Spleen (tissue), 11 donors: ENCODE measurements at regions not wholly inside any gene's neighbourhood (a gene's known extent, or its start where the extent isn't known, plus 50 kb on each side); places are given as distances from the start of the nearest gene placed in this dataset.

Experiments used
- DNase-seq: peaks from one replicate; pipeline ENCODE4 v3.0.0-alpha.2; 2020
- H3K27ac ChIP-seq, 8 donors: fragments of 200-600 bp; sonication (generic) in 7 of 8; 1 replicate in 4 of 8; 2 replicates in 4 of 8; pipeline versions ENCODE4 v1.5.0 to v1.8.0; 2016 to 2021; ENCODE audit warnings: inconsistent platforms in 4 of 8, mild to moderate bottlenecking in 4 of 8, moderate library complexity in 1 of 8
- H3K27me3 ChIP-seq, 7 donors: fragments of 200-600 bp; sonication (generic) in 6 of 7; replicated peaks in 1 of 7; 1 replicate in 4 of 7; 2 replicates in 3 of 7; pipeline versions ENCODE4 v1.5.0 to v1.8.0; 2016 to 2021; ENCODE audit warnings: inconsistent platforms in 3 of 7, mild to moderate bottlenecking in 1 of 7
- H3K36me3 ChIP-seq, 6 donors: fragments of 200-600 bp; sonication (generic) in 5 of 6; 1 replicate in 4 of 6; 2 replicates in 2 of 6; pipeline versions ENCODE4 v1.5.0 to v1.8.0; 2016 to 2021; ENCODE audit warnings: inconsistent platforms in 2 of 6
- H3K4me1 ChIP-seq, 6 donors: fragments of 200-600 bp; sonication (generic) in 5 of 6; 1 replicate in 3 of 6; 2 replicates in 3 of 6; pipeline versions ENCODE4 v1.5.0 to v1.8.0; 2016 to 2021; ENCODE audit warnings: inconsistent platforms in 3 of 6
- H3K4me3 ChIP-seq, 8 donors: fragments of 200-600 bp; sonication (generic) in 7 of 8; 1 replicate in 4 of 8; 2 replicates in 4 of 8; pipeline versions ENCODE4 v1.5.0 to v1.8.0; 2016 to 2021; ENCODE audit warnings: inconsistent platforms in 4 of 8, mild to moderate bottlenecking in 4 of 8, moderate library complexity in 2 of 8
- H3K9me3 ChIP-seq, 8 donors: fragments of 200-600 bp; sonication (generic) in 7 of 8; 1 replicate in 4 of 8; 2 replicates in 4 of 8; pipeline versions ENCODE4 v1.5.0 to v1.8.0; 2016 to 2021; ENCODE audit warnings: inconsistent platforms in 4 of 8
- POLR2A ChIP-seq, 3 donors: fragments of 450-650 bp; IDR thresholded peaks; one replicate each; pipeline ENCODE4 v1.5.1; 2017; ENCODE audit warnings: antibody characterized with exemption in 3 of 3, mild to moderate bottlenecking in 1 of 3
- POLR2AphosphoS5 ChIP-seq, 3 donors: sonication (generic); formaldehyde crosslinking; IDR thresholded peaks; one replicate each; pipeline ENCODE4 v1.5.1; 2017; ENCODE audit warnings: antibody characterized with exemption in 3 of 3
- WGBS, 5 donors: extraction: QIAGEN DNeasy Blood & Tissue Kit in 3 of 5; methylation state at CpG; one replicate each; pipeline versions ENCODE4 v1.1.5 to v1.1.7; 2013 to 2018; 5-methylcytosine and 5-hydroxymethylcytosine counted together
- intact Hi-C: fragments of 100-400 bp; cut with DNase I; formaldehyde crosslinking; loops from one replicate; pipeline ENCODE4 v1.15.0; 2023; ENCODE audit warnings: low total_unique reads
- TF ChIP-seq, protein P1 (sequence below), 11 experiments: fragments of 200-600 bp in 7 of 11; fragments of 450-650 bp in 4 of 11; sonication (generic) in 4 of 11; IDR thresholded peaks in 8 of 11; conservative IDR thresholded peaks in 3 of 11; 1 replicate in 7 of 11; 2 replicates in 4 of 11; pipeline versions ENCODE4 v1.4.0 to v1.8.0; 2016 to 2021; ENCODE audit warnings: antibody characterized with exemption in 11 of 11, inconsistent platforms in 4 of 11, mild to moderate bottlenecking in 1 of 11
- donor health status: healthy with polysubstance abuse.
- donor health status: DM: no; HTN: no; CAD: no; lungs with moderate emphysema.
- donor health status: DM: no; HTN: no; CAD: no.
- donor health status: Bipolar disorder and iron deficiency.
- donor health status: healthy.
- donor health status: DM: no; HTN: no; CAD: no.
- donor health status: DM: yes; HTN: yes; CAD: no.

DNA sequence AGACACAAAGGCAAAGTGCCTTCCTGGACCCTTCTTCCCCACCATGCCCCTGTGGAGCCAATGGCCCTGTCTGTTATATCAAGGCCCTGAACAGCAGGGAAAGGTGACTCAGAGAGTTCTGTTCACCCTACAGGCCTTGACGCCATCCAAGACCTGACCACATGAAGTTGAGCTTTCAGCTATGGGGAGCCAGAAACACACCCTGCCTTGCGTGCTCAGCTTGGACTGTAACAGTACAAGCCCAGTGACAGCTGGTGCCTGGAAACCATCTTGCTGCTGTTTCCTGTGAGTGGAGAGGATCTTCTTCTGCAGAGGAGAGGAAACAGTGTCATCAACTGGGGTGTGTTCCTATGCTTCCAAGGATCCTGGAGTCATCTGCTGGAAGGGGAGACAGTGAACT, 165.0 kb upstream of the IRF2BP2 start:
- Histone ChIP-seq H3K4me1 (peaks cover 12 to 74% (median 44%) of the 10 kb centered on the region in 6 donors), H3K36me3 (no peaks in the 10 kb centered on the region), H3K4me3 (no peak overlapping the region), H3K27me3 (peaks cover 0 to 36% (median 25%) of the 10 kb centered on the region in 7 donors), H3K9me3 (no peaks in the 10 kb centered on the region), H3K27ac (peak overlapping the region in 4 of 8 donors; percentile 49 to 83 (median 63))
- DNase-seq: no peak
- 56 to 85% (median 63%) methylated on average over 2 of the region's 2 CpGs for WGBS, 5 donors
- TF ChIP-seq, protein P1, sequence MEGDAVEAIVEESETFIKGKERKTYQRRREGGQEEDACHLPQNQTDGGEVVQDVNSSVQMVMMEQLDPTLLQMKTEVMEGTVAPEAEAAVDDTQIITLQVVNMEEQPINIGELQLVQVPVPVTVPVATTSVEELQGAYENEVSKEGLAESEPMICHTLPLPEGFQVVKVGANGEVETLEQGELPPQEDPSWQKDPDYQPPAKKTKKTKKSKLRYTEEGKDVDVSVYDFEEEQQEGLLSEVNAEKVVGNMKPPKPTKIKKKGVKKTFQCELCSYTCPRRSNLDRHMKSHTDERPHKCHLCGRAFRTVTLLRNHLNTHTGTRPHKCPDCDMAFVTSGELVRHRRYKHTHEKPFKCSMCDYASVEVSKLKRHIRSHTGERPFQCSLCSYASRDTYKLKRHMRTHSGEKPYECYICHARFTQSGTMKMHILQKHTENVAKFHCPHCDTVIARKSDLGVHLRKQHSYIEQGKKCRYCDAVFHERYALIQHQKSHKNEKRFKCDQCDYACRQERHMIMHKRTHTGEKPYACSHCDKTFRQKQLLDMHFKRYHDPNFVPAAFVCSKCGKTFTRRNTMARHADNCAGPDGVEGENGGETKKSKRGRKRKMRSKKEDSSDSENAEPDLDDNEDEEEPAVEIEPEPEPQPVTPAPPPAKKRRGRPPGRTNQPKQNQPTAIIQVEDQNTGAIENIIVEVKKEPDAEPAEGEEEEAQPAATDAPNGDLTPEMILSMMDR (IDR thresholded peaks at IDR 0.05 in 8 of 11, conservative IDR thresholded peaks at IDR 0.05 in 3 of 11): no peak
- TF ChIP-seq POLR2A (IDR thresholded peaks at IDR 0.05): no peak
- TF ChIP-seq POLR2AphosphoS5 (IDR thresholded peaks at IDR 0.05): no peak
- intact Hi-C loops: no loop called here

DNA sequence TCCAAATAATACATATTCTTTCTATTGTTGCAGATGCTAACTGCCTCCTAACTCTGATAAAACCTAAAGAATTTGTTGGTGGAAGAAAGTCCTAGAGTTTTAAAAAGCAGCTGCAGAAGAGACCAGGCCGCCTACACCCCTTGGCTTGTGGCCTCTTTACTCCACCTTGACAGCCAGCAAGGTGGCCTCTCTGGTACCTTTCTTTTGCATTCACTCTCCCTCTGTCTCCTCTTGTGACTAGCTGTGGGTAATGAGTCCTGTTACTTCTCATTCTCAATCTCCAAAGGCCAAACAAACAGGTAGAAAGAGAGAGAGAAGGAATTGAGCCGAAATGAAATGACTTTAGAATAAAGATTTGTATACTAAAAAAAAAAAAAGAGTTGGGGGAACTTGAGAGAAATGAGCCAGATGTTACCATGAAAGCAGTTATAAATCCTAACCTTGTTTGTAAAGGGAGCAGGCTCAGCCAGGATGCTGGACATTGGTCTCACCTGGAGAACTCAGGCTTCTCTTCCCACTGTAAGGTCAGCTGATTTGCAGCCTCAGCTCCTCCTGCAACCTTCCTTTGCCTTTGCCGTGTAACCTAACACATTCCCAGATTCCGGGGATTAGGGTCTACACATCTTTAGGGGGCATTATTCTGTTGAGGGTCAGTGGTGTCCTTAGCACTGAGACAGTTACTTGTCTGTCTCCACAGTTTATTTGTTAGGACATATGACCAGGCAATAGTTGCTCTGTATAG, 164.1 kb upstream of the IRF2BP2 start:
- Histone ChIP-seq H3K4me1 (peaks cover 12 to 82% (median 52%) of the 10 kb centered on the region in 6 donors), H3K36me3 (no peaks in the 10 kb centered on the region), H3K9me3 (no peaks in the 10 kb centered on the region), H3K27me3 (peaks cover 0 to 29% (median 20%) of the 10 kb centered on the region in 7 donors), H3K27ac (peak overlapping the region in 2 of 8 donors; percentile 66 to 83), H3K4me3 (no peak overlapping the region)
- 94 to 99% (median 96%) methylated on average over 4 of the region's 4 CpGs for WGBS, 5 donors
- DNase-seq: no peak
- no peak for TF ChIP-seq POLR2A (IDR thresholded peaks at IDR 0.05)
- TF ChIP-seq POLR2AphosphoS5 (IDR thresholded peaks at IDR 0.05): no peak
- TF ChIP-seq, protein P1 (IDR thresholded peaks at IDR 0.05 in 8 of 11, conservative IDR thresholded peaks at IDR 0.05 in 3 of 11): no peak
- intact Hi-C loops: no loop called here

DNA sequence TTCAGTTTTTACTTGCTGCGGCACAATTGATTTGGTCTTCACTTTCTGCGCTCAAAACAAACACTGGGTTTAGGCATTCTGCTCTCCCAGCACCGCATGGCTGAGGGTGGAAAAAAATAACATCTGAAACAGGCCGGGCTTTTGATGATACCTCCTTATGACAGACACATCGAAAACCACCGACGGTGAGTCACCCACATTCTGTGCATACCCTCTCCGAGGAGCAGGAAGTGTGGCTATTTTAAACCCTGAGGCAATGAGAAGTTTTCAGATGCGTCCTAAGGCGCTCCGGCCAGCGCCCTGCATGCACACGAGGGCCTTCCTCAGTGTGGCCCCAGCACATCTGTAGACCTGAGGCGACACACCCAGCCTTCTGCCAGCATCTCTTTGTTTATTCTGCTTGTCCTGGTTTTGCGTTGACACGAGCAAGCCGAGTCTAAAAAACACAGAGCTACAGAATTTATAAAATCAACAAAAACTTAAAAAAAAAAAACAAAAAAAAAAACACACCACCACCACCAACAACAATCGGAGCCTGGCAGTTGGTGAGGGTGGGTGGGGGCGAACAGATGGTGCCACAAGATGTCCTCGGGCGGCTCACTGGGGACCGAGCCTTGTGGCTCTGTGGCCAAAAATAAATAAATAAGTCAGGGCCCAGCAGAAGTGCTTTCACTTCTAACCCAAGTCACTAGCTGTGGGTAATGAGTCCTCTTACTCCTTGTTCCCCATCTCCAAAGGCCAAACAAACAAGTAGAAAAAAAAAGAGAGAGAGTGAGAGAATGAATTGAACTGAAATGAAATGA, 162.6 kb upstream of the IRF2BP2 start:
- Histone ChIP-seq H3K36me3 (no peaks in the 10 kb centered on the region), H3K27me3 (peaks cover 0 to 14% (median 8%) of the 10 kb centered on the region in 7 donors), H3K4me1 (peaks cover 12 to 82% (median 56%) of the 10 kb centered on the region in 6 donors), H3K9me3 (no peaks in the 10 kb centered on the region), H3K27ac (peak overlapping the region; percentile 72 to 85 (median 78)), H3K4me3 (peak overlapping the region in 2 of 8 donors; percentile 12 to 47)
- TF ChIP-seq, protein P1 (IDR thresholded peaks at IDR 0.05 in 8 of 11, conservative IDR thresholded peaks at IDR 0.05 in 3 of 11): no peak
- peak; percentile 64 to 77 (median 74) for TF ChIP-seq POLR2AphosphoS5 (IDR thresholded peaks at IDR 0.05)
- WGBS, 5 donors: 20 to 25% (median 22%) methylated on average over 22 of the region's 22 CpGs
- intact Hi-C loops: no loop called here
- DNase-seq: peak; percentile 90
